ENCODE measurements at regions not wholly inside any gene's neighbourhood (a gene's known extent, or its start where the extent isn't known, plus 50 kb on each side); places are given as distances from the start of the nearest gene placed in this dataset.

- no peak for DNase-seq
Measured at GRCh38 chr5:148951612-148952011, 111.2 kb downstream of the SH3TC2 start.

DNA sequence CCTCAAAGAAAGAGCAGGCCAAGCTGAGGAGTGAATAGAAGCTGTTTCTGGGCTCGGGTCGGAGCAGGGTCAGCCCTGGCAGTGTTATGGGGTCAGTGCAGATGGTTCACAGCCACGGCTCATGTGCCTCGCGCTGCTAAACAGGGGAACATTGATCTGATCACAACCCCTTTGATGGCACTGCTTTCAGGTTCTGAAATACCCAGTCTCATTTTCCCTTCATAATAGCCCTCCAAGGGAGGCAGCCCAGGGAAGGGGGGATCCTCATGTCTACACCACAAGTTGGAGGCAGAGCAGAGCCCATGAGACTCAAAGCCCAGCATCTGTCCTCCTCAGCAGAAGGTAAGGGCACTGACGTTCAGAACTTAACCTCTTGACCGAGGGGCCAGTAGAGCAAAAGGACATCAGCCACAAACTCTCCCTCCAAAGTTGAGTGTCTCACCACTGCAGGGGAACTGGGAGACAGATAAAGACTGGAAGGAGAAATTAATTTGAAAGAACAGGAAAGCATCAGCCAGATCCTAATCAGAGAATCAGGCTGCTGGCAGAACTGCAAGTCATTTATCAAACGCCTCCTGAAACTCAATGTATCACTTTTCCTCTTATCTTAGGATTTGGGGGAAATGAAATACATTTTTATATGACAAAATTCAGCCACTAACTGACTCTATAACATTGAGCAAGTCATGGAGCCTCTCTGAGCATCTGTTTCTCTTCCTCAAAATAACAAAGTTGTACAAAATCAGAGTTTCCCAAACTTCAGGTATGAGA is 110.6 kb downstream of the SH3TC2 start:
- DNase-seq: no peak

GRCh38 chr5:148953711-148954110 is 109.2 kb downstream of the SH3TC2 start:
- DNase-seq: no peak

Measured in 8988T (cell line).